Loucy (cell line): ENCODE measurements at regions not wholly inside any gene's neighbourhood (a gene's known extent, or its start where the extent isn't known, plus 50 kb on each side); places are given as distances from the start of the nearest gene placed in this dataset.

Experiments
- EZH2phosphoT487 ChIP-seq: fragments of 200-600 bp; IDR thresholded peaks from 2 replicates; pipeline ENCODE4 v1.6.1; 2018; ENCODE audit warnings: antibody characterized with exemption, mild to moderate bottlenecking, moderate library complexity, borderline replicate concordance
- TF ChIP-seq, protein P1 (sequence below): fragments of 200-600 bp; sonication (generic); conservative IDR thresholded peaks from 2 replicates; pipeline ENCODE4 v1.5.1; 2014; ENCODE audit warnings: mild to moderate bottlenecking, antibody characterized with exemption, low read length

DNA sequence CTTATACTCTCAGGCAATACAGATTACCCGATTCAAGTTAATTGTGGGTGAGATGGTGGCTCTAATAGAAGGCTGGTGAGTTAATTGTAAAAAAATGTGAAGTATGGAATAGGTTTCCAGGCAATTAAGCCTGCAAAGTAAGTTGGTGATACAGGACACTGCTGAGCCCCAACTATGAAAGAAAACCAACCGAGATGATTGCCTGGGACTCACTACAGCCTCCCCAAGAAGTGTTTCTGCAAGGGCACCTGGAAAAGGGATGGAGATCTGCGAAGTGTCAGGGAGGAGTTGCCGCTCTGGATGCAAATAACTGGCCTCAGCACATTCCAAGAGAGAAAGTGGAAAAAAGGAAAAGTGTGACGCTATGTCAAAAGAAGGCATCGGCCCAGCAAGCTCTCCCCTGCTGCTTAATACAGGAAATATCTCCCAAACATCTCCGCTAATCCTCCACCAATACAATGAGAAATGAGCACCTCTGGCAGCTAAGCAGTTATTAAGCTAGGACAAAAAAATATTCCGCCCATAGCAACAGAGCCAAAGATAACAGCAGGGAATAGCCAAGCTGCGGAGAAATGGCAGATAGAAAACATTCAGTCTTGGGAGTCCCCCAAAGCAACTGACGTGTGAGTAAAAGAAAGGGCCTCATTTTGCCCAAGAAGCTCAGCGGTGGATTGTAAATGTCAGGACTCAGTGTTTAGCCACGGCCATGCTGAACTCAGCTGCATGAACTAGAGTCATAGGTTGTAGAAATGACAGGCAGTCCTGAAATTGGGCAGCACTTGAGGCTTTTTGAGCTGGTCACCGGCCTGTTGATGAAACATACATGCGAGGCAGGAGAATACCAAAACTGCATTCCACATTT is 133.7 kb downstream of the SNX19 start:
- no peak for TF ChIP-seq EZH2phosphoT487
- TF ChIP-seq, protein P1, sequence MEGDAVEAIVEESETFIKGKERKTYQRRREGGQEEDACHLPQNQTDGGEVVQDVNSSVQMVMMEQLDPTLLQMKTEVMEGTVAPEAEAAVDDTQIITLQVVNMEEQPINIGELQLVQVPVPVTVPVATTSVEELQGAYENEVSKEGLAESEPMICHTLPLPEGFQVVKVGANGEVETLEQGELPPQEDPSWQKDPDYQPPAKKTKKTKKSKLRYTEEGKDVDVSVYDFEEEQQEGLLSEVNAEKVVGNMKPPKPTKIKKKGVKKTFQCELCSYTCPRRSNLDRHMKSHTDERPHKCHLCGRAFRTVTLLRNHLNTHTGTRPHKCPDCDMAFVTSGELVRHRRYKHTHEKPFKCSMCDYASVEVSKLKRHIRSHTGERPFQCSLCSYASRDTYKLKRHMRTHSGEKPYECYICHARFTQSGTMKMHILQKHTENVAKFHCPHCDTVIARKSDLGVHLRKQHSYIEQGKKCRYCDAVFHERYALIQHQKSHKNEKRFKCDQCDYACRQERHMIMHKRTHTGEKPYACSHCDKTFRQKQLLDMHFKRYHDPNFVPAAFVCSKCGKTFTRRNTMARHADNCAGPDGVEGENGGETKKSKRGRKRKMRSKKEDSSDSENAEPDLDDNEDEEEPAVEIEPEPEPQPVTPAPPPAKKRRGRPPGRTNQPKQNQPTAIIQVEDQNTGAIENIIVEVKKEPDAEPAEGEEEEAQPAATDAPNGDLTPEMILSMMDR: no peak
